Stimulated activated naive CD8-positive, alpha-beta T cell treated with anti-CD3 and anti-CD28 coated beads, Interleukin-15, amount 100 ng/mL, for 72 hours (primary cell): ENCODE measurements at regions not wholly inside any gene's neighbourhood (a gene's known extent, or its start where the extent isn't known, plus 50 kb on each side); places are given as distances from the start of the nearest gene placed in this dataset.
"Not testable (repeated sequence)": the region's sequence is repeated elsewhere in the genome, so short reads cannot be mapped to it uniquely, and the experiment has no call there.

ENCODE experiments used
- ATAC-seq: fragments of 150-1000 bp; cut with Tn5 transposase; 2 replicates; pipeline ENCODE4 v1.10.0; 2021; ENCODE audit warnings: mild to moderate bottlenecking, moderate library complexity
- DNase-seq, 2 donors: peaks; one replicate each; pipeline ENCODE4 v3.0.0; 2021 to 2022
- H3K27ac Mint-ChIP-seq, 2 donors: one replicate each; pipeline ENCODE4 v1.8.0; 2022; ENCODE audit warnings: mild to moderate bottlenecking in 2 of 2, mixed read lengths in 2 of 2, moderate library complexity in 2 of 2
- H3K27me3 Mint-ChIP-seq: one replicate; pipeline ENCODE4 v1.8.0; 2022; ENCODE audit warnings: mixed read lengths
- H3K4me1 Mint-ChIP-seq: one replicate; pipeline ENCODE4 v1.8.0; 2022; ENCODE audit warnings: mild to moderate bottlenecking, mixed read lengths
- H3K4me3 Mint-ChIP-seq, 2 donors: one replicate each; pipeline ENCODE4 v1.8.0; 2022; ENCODE audit warnings: mild to moderate bottlenecking in 2 of 2, mixed read lengths in 2 of 2, moderate library complexity in 1 of 2
- H3K9me3 Mint-ChIP-seq, 2 donors: one replicate each; pipeline ENCODE4 v1.8.0; 2022; ENCODE audit warnings: mixed read lengths in 2 of 2

DNA sequence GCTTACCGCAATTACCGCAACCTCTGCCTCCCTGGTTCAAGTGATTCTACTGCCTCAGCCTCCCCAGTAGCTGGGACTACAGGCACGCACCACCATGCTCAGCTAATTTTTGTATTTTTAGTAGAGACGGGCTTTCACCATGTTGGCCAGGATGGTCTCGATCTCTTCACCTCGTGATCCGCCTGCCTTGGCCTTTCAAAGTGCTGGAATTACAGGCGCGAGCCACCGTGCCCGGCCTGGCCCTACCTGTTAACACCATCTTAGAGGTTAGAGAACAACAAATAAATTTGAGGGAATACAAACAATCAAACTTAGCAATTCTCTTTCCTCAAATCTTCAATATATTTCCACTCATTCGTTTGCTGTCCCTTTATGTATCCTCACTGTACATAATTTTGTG is 1810.5 kb upstream of the FLRT2 start:
- not testable (repeated sequence) for DNase-seq, ATAC-seq, H3K27me3 Mint-ChIP-seq, H3K9me3 Mint-ChIP-seq, H3K4me3 Mint-ChIP-seq, H3K27ac Mint-ChIP-seq, H3K4me1 Mint-ChIP-seq

DNA sequence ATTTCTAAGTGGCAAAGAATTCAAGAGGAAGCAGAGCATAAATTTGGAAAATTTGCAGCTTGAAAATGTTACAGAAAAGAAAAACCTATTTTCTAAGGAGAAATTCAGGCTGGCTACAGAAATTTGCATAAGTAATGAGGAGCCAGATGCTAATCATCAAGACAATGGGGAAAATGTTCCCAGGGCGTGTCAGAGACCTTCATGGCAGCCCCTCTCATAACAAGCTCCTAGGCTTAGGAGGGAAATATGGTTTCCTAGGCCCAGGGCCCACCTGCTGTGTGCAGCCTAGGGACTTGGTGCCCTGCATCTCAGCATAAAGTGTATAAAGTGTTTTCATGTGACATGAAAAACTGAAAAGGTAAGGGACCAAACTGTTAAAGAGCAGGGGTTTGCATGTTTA is 1796.3 kb upstream of the FLRT2 start:
- DNase-seq (no peak), ATAC-seq (no peak)
- Mint-ChIP-seq H3K27ac (no peak overlapping the region), H3K4me3 (no peak overlapping the region), H3K9me3 (peaks cover 24 to 27% of the 10 kb centered on the region in 2 donors), H3K4me1 (no peaks in the 10 kb centered on the region), H3K27me3 (no peaks in the 10 kb centered on the region)

DNA sequence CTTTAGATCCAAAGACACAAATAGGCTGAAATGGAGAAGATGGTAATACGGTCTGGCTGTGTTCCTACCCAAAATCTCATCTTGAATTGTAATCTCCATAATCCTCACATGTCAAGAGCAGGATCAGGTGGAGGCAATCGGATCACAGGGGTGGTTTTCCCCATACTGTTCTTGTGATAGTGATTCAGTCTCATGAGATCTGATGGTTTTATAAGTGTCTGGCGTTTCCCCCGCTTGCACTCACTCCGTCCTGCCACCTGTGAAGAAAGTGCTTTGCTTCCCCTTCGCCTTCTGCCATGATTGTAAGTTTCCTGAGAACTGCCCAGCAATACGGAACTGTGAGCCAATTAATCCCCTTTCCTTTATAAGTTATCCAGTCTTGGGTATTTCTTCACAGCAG is 1795.5 kb upstream of the FLRT2 start:
- H3K27ac Mint-ChIP-seq, result no peak overlapping the region
- H3K9me3 Mint-ChIP-seq, result peaks cover 21 to 24% of the 10 kb centered on the region in 2 donors
- DNase-seq, result no peak
- H3K4me1 Mint-ChIP-seq, result no peaks in the 10 kb centered on the region
- no peaks in the 10 kb centered on the region for H3K27me3 Mint-ChIP-seq
- H3K4me3 Mint-ChIP-seq, result no peak overlapping the region
- no peak for ATAC-seq

DNA sequence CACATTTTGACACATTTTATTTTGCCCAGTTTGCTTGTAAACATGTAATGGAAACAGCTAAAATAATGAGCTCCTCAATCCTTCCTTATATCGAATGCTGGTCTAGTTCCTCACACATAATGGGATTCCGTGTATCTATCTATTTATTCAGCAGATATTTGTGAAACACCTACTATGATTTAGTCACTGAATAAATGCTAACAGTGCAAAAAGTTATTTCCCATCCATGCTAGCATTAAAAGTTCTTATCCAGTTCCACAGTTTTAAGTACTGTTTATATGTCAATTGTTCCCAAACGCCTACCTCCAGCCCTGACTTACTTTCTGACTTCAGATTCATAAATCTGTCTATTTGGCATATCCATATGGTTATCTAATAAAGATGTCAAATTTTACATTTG is 1788.7 kb upstream of the FLRT2 start:
- Mint-ChIP-seq H3K4me3 (no peak overlapping the region), H3K4me1 (no peaks in the 10 kb centered on the region), H3K27ac (no peak overlapping the region), H3K27me3 (no peaks in the 10 kb centered on the region), H3K9me3 (peaks cover 0 to 14% of the 10 kb centered on the region in 2 donors)
- DNase-seq (no peak), ATAC-seq (no peak)

DNA sequence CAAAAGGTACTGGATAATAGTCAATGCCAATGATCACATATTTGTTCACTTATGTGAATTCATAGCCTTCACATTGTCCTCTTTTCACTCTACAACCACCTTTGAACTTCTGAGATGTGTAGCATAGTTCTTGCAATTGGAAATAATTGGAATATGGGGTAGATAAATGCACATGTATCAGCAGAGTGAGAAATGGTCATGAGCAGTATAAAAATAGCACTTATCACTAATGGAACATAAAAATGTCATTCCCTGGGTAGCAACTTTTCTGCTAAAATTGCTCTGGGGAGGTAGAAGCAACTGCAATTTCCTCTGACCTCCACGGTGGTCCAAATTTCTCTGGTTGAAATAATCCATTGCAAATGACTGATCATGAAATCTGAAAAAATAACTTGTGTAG is 1785.7 kb upstream of the FLRT2 start:
- Mint-ChIP-seq H3K9me3 (peaks cover 4 to 14% of the 10 kb centered on the region in 2 donors), H3K4me3 (no peak overlapping the region), H3K4me1 (no peaks in the 10 kb centered on the region), H3K27ac (no peak overlapping the region), H3K27me3 (no peaks in the 10 kb centered on the region)
- ATAC-seq, result no peak
- DNase-seq, result no peak

DNA sequence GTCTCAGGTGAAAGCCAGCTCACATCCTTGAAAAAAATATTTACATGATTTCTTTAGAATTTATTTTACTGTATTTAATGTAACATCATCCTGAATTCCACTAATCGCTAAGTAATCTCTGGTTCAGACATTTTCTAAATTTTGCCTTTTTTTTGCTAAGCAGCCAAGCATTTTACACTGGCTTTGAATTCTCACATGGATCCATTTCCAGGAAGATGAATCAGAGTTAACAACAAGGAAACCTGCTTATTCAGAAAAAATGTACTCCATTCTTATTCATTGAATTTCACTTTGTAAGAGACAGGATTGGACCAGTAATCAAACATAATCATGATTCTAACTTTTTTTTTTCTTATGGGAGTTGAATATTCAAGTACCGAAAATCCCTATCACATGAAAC is 1785.1 kb upstream of the FLRT2 start:
- Mint-ChIP-seq H3K27me3 (no peaks in the 10 kb centered on the region), H3K4me1 (no peaks in the 10 kb centered on the region), H3K4me3 (no peak overlapping the region), H3K27ac (no peak overlapping the region), H3K9me3 (peaks cover 4 to 14% of the 10 kb centered on the region in 2 donors)
- ATAC-seq, result no peak
- DNase-seq, result no peak

DNA sequence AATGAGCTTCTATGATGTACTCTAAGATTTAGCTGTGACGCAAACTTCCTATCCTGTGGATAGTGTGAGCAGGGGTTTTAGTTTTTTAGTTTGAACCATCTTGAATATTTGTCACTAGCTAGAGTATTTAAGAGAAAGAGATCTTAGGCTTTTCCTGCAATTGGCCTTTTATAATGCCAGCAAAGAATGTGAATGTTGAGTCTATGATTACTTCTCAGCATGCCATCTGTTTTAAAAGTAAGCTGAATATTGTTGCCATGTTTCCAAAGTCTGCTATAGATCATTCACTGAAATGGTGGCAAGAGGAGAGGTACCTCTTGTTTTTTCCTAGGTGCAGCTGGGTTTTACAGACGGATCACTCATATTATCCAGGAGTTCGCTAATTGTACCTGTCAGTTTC is 1783.6 kb upstream of the FLRT2 start:
- H3K9me3 Mint-ChIP-seq, result peaks cover 4 to 10% of the 10 kb centered on the region in 2 donors
- no peak for ATAC-seq
- DNase-seq, result no peak
- H3K4me1 Mint-ChIP-seq, result no peaks in the 10 kb centered on the region
- no peaks in the 10 kb centered on the region for H3K27me3 Mint-ChIP-seq
- H3K4me3 Mint-ChIP-seq, result no peak overlapping the region
- no peak overlapping the region for H3K27ac Mint-ChIP-seq

DNA sequence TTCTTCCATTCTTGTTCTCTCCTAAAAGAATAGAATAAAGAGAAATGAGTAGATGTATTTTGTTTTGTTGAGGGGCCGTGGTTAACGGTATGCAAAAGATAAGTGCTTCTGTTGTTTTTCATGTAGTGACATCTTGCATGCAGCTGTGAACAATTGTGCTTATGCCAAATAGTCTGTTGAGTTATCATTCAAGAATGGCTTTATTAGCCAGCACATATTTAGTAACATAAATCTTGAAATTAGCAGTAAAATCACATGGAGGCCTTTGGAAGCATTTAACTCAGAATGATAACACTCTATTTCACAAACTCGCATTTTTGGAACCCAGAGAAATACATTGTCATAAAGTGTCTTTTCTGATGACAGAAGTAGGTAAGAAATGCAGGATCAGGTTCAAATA is 1772.0 kb upstream of the FLRT2 start:
- no peak overlapping the region for H3K27ac Mint-ChIP-seq
- no peak for DNase-seq
- no peaks in the 10 kb centered on the region for H3K9me3 Mint-ChIP-seq

DNA sequence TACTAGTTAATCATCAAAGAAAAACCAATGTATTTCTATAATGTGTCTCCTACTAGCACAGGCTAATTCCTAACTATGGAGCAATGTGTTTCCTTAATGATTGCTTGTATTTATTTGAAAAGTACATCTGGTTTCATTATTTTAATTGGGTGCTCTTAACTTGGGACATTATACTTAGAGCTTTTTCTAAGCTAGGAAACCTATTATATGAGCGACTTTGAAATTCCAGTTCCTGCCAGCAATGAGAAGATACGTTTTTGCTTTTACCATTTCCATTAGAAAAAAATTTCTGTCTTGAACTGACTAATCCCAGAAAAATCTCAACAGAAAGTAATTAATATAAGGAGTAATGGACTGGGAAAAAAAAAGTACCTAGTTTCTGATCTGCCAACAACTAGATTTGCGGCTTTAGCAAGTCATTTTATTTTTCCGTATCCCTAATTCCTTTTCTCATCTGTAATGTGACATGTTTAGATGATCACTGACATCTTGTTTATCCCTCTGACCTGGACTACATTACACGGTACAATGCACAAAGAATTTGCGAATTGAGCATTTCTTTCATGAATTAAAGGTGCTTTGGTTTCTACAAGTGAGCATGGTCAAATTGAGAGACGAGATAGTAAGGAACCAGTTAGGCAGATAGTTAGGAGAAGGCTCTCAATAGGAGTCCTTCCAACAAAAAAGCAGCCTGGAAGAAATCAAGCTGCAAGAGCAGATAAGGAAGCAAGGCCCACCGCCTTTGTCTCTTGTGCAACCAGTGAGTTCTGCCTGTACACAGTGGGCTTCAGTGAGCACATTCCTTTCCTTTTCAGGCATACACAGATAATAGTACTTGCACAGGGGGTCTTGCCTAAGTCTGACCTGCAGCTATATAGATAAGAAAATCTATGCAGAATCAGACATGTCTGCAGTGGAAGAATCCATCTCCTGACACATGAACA is 1765.0 kb upstream of the FLRT2 start:
- no peak for ATAC-seq
- Mint-ChIP-seq H3K9me3 (peaks cover 5 to 15% of the 10 kb centered on the region in 2 donors), H3K4me3 (no peak overlapping the region), H3K27ac (no peak overlapping the region), H3K27me3 (no peaks in the 10 kb centered on the region), H3K4me1 (no peaks in the 10 kb centered on the region)
- no peak for DNase-seq

More for the DNA sequence above, 1772.0 kb upstream of the FLRT2 start:
- Mint-ChIP-seq H3K4me1 (no peaks in the 10 kb centered on the region), H3K4me3 (no peak overlapping the region), H3K27me3 (no peaks in the 10 kb centered on the region)
- no peak for ATAC-seq

DNA sequence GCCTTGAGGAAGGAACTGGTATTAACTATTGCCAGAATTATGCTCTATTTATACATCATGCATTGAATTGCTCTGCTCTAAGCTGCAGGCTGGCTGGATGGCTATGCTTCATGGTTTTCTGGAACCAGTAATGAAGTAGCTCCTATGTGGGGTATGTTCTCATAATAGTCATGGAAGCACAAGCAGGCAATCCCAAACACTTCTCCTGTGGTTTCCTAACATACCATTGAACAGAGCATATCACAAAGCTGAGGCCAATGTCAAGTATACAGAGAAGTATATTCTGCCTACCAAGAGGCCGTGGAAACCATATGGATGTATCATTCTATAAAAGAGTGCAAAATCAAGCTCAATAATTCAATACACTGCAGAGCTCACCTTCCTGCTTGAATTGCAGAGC is 1752.4 kb upstream of the FLRT2 start:
- no peaks in the 10 kb centered on the region for H3K4me1 Mint-ChIP-seq
- DNase-seq (no peak), ATAC-seq (no peak)
- no peak overlapping the region for H3K27ac Mint-ChIP-seq
- no peaks in the 10 kb centered on the region for H3K27me3 Mint-ChIP-seq
- no peak overlapping the region for H3K4me3 Mint-ChIP-seq
- H3K9me3 Mint-ChIP-seq, result peaks cover 12 to 14% of the 10 kb centered on the region in 2 donors

DNA sequence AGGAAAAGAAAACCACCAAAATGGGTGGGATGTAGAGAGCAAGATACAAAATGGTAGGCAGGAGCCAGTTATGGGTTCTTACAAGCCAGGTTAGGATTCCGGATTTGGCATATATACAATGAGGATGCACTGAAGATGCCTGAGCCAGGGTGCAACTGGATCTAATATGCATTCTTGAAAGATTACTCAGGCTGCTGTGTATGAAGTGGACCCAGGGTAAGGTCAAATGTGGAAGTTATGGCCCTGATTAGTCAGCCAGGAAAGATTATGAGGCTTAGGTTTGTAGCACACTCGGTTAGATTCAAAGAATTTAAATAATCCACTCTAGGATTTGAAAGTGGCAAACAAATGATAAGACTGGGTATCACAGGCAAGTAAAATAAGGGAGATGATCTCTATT is 1750.7 kb upstream of the FLRT2 start:
- H3K9me3 Mint-ChIP-seq, result peaks cover 12 to 14% of the 10 kb centered on the region in 2 donors
- H3K4me1 Mint-ChIP-seq, result no peaks in the 10 kb centered on the region
- ATAC-seq (no peak), DNase-seq (no peak)
- H3K27ac Mint-ChIP-seq, result no peak overlapping the region
- no peak overlapping the region for H3K4me3 Mint-ChIP-seq
- H3K27me3 Mint-ChIP-seq, result no peaks in the 10 kb centered on the region

DNA sequence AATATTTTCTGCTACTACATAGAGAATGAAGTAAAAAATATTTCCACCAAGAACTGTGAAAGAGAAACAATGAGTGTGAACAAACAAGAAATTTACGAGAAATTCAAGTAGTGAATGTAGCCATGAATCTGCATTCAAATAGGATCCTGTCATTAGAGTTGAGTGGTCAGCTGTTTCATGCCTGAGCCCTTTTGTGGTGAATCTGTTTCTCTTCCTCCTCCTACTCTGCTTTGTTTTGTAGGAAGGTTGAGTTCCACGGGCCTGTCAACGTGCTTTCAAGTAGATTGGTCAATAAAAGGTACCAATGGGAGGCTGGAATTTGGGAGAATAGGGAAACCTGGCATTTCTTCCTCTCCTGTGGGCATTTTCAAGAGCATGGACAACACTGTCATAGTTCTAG is 1749.6 kb upstream of the FLRT2 start:
- Mint-ChIP-seq H3K4me1 (no peaks in the 10 kb centered on the region), H3K9me3 (peaks cover 12 to 14% of the 10 kb centered on the region in 2 donors), H3K4me3 (no peak overlapping the region), H3K27me3 (no peaks in the 10 kb centered on the region), H3K27ac (no peak overlapping the region)
- ATAC-seq (no peak), DNase-seq (no peak)

DNA sequence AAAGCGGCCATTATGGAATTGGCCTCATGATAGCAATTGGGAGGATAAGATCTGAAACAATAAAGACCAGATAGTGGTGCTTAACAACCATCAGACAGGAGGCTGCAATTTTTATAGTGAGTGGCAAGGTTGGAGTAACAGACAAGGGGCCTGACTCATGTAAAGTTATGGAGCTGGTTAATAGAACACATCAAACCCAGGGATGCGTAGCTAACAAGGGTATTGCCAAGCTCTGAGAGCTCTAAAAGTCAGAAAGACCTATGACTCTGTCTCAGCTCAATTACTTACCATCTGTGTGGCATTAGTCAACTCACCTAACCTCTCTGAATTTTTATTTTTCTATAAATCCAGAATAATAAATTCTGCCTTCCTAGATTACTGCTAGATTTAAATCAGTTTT is 1731.5 kb upstream of the FLRT2 start:
- ATAC-seq, result no peak
- H3K4me3 Mint-ChIP-seq, result no peak overlapping the region
- no peak overlapping the region for H3K27ac Mint-ChIP-seq
- DNase-seq, result no peak
- H3K9me3 Mint-ChIP-seq, result peaks cover 4 to 7% of the 10 kb centered on the region in 2 donors
- H3K4me1 Mint-ChIP-seq, result no peaks in the 10 kb centered on the region
- H3K27me3 Mint-ChIP-seq, result no peaks in the 10 kb centered on the region

DNA sequence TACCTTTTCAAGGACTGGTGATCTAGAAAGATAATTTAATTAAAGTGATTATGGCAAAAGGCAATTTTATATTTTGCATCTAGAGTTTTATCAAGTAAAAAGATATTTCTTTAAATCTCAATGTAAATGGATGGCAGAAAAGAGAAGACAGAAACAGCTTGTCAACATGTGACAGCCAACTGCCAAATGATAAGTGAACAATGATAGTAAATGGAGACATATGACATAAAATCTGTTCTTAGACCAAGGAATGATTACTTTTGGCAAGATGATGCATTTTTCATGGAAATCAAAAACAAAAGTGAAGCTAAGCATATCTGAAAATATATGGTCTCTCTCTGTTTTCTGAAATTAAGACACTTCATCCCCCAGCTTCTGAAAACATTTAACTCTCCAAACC is 1730.7 kb upstream of the FLRT2 start:
- ATAC-seq, result no peak
- Mint-ChIP-seq H3K4me3 (no peak overlapping the region), H3K9me3 (peaks cover 2 to 10% of the 10 kb centered on the region in 2 donors), H3K27me3 (no peaks in the 10 kb centered on the region), H3K4me1 (no peaks in the 10 kb centered on the region), H3K27ac (no peak overlapping the region)
- DNase-seq, result no peak

DNA sequence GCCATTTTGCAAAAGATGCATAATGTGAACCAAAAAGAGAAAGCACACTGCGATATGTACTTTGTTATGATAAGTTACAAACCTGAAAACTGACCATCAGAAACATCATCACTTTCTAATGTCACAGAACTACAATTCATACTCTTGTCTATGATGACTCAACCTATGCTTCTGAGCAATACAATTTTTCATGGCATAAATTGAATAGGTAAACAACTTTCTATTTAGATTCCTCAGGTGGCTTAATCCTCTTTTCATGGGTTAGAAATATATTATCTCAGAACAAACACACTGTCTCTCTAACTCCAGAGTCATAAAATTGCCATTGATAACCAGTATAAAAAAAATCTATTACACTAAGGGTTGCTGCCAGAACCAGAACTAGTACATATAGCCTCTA is 1715.0 kb upstream of the FLRT2 start:
- Mint-ChIP-seq H3K9me3 (peaks cover 11 to 19% of the 10 kb centered on the region in 2 donors), H3K27me3 (no peaks in the 10 kb centered on the region), H3K4me1 (no peaks in the 10 kb centered on the region), H3K4me3 (no peak overlapping the region), H3K27ac (no peak overlapping the region)
- no peak for ATAC-seq
- no peak for DNase-seq

DNA sequence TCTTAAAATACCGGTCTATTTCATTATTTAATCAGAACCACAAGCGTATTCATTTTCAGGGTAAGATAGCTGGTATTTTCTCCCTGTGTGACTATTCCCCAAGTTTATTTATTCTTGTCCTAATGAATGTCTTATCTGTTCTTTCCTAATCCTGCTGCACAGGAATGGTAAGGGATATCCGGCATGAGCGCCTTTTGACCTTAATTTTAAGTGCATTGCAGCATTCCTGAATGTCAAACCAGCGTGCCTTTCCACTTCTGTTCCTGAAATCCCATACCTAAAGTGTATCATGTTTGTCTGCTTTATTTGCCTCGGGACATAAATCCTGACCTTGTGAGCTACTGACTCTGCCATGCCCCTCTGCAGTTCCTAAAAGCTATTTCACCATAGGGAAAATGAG is 1713.2 kb upstream of the FLRT2 start:
- DNase-seq (no peak), ATAC-seq (no peak)
- no peaks in the 10 kb centered on the region for H3K27me3 Mint-ChIP-seq
- H3K4me3 Mint-ChIP-seq, result no peak overlapping the region
- H3K9me3 Mint-ChIP-seq, result peaks cover 10 to 13% of the 10 kb centered on the region in 2 donors
- no peak overlapping the region for H3K27ac Mint-ChIP-seq
- H3K4me1 Mint-ChIP-seq, result no peaks in the 10 kb centered on the region

DNA sequence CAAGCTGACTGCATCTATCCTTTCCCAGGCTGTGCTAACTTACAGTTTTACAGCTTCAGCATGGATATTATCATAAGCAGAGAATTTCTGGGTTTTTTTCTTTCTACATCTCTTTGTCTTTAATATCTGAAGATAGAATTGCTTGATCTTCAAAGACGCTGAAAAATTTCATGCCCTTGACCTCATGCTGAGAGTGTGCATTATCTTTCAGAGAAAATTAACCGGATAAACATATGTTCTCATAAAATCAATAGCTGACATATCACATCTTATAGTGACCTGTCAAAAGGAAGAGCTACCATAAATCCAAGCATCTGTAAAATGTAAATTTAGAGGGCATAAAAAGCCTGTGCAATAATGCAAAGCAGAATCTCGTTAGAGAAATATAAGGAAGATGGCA is 1704.1 kb upstream of the FLRT2 start:
- Mint-ChIP-seq H3K27me3 (no peaks in the 10 kb centered on the region), H3K27ac (no peak overlapping the region), H3K4me3 (no peak overlapping the region), H3K4me1 (no peaks in the 10 kb centered on the region), H3K9me3 (peaks cover 8 to 31% of the 10 kb centered on the region in 2 donors)
- ATAC-seq (no peak), DNase-seq (no peak)
